Fibroblast of pulmonary artery (primary cell): ENCODE measurements at regions not wholly inside any gene's neighbourhood (a gene's known extent, or its start where the extent isn't known, plus 50 kb on each side); places are given as distances from the start of the nearest gene placed in this dataset.

Experiments
- DNase-seq: peaks from one replicate; pipeline ENCODE4 v3.0.0-alpha.2; 2010; ENCODE audit warnings: low read depth
- H3K4me3 ChIP-seq: replicated peaks from 2 replicates; pipeline ENCODE4 v1.5.1; 2011; ENCODE audit warnings: low read depth, mild to moderate bottlenecking, control low read depth, low read length, moderate library complexity
- TF ChIP-seq, protein P1 (sequence below): IDR thresholded peaks from 2 replicates; pipeline ENCODE4 v1.5.1; 2011; ENCODE audit warnings: mild to moderate bottlenecking, control low read depth, low read length, inconsistent platforms; ENCODE audit errors: missing control alignments

- H3K4me3 ChIP-seq, result no peak overlapping the region
- TF ChIP-seq, protein P1, sequence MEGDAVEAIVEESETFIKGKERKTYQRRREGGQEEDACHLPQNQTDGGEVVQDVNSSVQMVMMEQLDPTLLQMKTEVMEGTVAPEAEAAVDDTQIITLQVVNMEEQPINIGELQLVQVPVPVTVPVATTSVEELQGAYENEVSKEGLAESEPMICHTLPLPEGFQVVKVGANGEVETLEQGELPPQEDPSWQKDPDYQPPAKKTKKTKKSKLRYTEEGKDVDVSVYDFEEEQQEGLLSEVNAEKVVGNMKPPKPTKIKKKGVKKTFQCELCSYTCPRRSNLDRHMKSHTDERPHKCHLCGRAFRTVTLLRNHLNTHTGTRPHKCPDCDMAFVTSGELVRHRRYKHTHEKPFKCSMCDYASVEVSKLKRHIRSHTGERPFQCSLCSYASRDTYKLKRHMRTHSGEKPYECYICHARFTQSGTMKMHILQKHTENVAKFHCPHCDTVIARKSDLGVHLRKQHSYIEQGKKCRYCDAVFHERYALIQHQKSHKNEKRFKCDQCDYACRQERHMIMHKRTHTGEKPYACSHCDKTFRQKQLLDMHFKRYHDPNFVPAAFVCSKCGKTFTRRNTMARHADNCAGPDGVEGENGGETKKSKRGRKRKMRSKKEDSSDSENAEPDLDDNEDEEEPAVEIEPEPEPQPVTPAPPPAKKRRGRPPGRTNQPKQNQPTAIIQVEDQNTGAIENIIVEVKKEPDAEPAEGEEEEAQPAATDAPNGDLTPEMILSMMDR, result no peak
- DNase-seq, result no peak
Measured at GRCh38 chr14:35456261-35456660, 51.7 kb upstream of the NFKBIA start.

DNA sequence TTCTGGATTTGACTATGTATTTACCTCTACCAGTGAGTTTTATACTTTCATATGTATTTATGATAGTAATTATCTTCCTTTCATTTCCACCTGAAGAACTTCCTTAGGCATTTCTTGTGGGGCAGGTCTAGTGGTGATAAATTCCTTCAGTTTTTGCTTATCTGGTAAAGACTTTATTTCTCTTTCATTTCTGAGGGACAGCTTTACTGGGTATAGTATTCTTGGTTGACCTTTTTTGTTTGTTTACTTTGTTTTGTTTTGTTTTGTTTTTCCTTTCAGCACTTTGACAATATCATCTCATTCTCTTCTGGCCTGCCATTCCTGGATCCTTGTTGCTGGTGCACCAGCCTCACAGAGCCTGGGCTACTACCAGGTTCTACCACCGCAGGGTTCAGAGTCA, 53.9 kb upstream of the NFKBIA start:
- H3K4me3 ChIP-seq, result no peak overlapping the region
- TF ChIP-seq, protein P1, result no peak
- no peak for DNase-seq

GRCh38 chr14:35459776-35460175, 55.2 kb upstream of the NFKBIA start:
- DNase-seq, result no peak
- H3K4me3 ChIP-seq, result no peak overlapping the region
- TF ChIP-seq, protein P1, result no peak

- TF ChIP-seq, protein P1, result no peak
- peak; percentile 53 for DNase-seq
- H3K4me3 ChIP-seq, result no peak overlapping the region
Measured at GRCh38 chr14:35470755-35471154, 63.2 kb upstream of the INSM2 start.

DNA sequence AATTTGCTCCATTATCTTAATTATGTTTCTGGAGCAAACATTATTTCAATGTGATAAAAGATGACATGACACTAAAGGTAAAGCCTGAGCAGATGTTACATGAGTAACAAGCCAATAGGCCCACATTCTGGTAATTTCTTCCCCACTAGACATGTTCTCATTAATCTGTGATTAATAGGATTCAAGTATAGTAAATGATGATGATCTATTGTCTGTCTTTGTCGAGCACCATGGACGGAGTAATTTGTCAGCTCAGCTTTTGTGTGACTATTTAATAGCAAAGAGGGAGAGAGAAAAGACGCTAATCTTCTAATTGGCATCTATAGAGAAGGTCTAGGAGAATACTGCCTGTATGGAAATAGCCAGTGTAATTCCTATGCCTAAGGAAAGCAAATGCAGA, 62.2 kb upstream of the INSM2 start:
- DNase-seq, result no peak
- TF ChIP-seq, protein P1, result no peak
- no peak overlapping the region for H3K4me3 ChIP-seq

- DNase-seq, result no peak
- TF ChIP-seq, protein P1, result no peak
- H3K4me3 ChIP-seq, result no peak overlapping the region
Measured at GRCh38 chr14:35474323-35474722, 59.6 kb upstream of the INSM2 start.

- no peak overlapping the region for H3K4me3 ChIP-seq
- DNase-seq, result peak; percentile 31
- TF ChIP-seq, protein P1, result no peak
Measured at GRCh38 chr14:35480119-35480769, 53.7 kb upstream of the INSM2 start.
